ENCODE measurements at regions not wholly inside any gene's neighbourhood (a gene's known extent, or its start where the extent isn't known, plus 50 kb on each side); places are given as distances from the start of the nearest gene placed in this dataset.
"Not testable (repeated sequence)": the region's sequence is repeated elsewhere in the genome, so short reads cannot be mapped to it uniquely, and the experiment has no call there.

DNA sequence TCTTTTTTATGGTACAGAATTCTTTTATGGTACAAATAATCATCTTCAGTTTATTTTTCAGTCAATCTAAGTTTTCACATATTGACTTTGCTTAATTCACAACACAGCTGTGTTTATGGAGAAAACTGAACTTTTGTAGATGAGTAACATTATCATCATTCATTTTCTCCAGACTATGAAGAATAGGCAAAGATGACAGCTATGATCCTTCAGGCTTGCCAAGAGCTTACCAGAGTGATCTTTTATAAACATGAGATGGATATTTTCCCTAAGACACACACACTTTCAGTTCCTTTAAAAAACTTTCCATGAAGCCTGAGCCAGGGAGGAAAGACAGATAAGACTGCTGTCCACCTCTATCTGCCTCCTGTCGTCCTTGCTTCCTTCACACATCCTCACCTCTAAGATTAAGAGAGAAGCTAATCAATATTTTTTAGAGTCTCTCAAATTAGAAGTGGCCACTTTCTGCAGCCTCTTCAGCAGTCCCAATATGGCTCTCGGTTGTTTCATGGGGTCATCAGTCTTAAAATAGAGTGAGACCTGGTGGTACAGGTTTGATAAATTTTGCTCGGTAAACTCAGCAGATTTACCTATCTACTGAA is 108.1 kb upstream of the SLC27A6 start:
- peaks cover 2% of the 10 kb centered on the region for H3K36me3 Mint-ChIP-seq (ENCODE audit: low read depth)

DNA sequence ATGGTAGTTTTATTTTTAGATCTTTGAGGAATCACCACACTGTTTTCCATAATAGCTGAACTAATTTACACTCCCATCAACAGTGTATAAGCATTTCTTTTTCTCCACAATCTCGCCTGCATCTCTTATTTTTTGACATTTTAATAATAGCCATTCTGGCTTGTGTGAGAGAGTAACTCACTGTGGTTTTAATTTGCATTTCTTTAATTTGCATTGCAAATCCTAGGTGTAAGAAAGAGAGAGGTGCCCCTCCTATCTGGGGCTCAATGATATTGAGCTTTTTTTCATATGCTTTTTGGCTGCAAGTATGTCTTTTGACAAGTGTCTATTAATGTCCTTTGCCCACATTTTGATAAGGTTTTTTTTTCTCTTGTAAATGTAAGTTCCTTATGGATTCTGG is 106.3 kb upstream of the SLC27A6 start:
- no peak overlapping the region for H3K4me3 Mint-ChIP-seq
- no peaks in the 10 kb centered on the region for H3K27me3 Mint-ChIP-seq (ENCODE audit: low read depth)
- peaks cover 12% of the 10 kb centered on the region for H3K9me3 Mint-ChIP-seq
- no peak for DNase-seq (ENCODE audit: low read depth, low spot score)
- TF ChIP-seq, protein P1, sequence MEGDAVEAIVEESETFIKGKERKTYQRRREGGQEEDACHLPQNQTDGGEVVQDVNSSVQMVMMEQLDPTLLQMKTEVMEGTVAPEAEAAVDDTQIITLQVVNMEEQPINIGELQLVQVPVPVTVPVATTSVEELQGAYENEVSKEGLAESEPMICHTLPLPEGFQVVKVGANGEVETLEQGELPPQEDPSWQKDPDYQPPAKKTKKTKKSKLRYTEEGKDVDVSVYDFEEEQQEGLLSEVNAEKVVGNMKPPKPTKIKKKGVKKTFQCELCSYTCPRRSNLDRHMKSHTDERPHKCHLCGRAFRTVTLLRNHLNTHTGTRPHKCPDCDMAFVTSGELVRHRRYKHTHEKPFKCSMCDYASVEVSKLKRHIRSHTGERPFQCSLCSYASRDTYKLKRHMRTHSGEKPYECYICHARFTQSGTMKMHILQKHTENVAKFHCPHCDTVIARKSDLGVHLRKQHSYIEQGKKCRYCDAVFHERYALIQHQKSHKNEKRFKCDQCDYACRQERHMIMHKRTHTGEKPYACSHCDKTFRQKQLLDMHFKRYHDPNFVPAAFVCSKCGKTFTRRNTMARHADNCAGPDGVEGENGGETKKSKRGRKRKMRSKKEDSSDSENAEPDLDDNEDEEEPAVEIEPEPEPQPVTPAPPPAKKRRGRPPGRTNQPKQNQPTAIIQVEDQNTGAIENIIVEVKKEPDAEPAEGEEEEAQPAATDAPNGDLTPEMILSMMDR (conservative IDR thresholded peaks at IDR 0.05), result no peak
- H3K36me3 Mint-ChIP-seq (ENCODE audit: low read depth), result no peaks in the 10 kb centered on the region
- H3K27ac Mint-ChIP-seq (ENCODE audit: unreplicated experiment), result no peak overlapping the region
- H3K4me1 Mint-ChIP-seq, result no peaks in the 10 kb centered on the region

More for the DNA sequence above, 108.1 kb upstream of the SLC27A6 start:
- Mint-ChIP-seq H3K4me1 (no peaks in the 10 kb centered on the region), H3K27me3 (ENCODE audit: low read depth) (no peaks in the 10 kb centered on the region), H3K27ac (ENCODE audit: unreplicated experiment) (no peak overlapping the region), H3K9me3 (peaks cover 13% of the 10 kb centered on the region), H3K4me3 (no peak overlapping the region)
- no peak for DNase-seq (ENCODE audit: low read depth, low spot score)
- TF ChIP-seq, protein P1 (conservative IDR thresholded peaks at IDR 0.05), result no peak

DNA sequence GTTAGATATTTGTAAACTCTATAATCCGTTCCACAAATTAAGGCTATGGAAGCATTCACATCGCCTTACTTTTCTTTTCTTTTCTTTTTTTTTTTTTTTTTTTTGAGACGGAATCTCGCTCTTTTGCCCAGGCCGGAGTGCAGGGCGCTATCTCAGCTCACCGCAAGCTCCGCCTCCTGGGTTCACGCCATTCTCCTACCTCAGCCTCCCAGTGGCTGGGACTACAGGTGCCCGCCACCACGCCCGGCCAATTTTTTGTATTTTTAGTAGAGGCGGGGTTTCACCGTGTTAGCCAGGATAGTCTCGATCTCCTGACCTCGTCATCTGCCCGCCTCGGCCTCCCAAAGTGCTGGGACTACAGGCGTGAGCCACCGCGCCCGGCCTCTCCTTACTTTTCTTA is 104.1 kb upstream of the SLC27A6 start:
- H3K4me1 Mint-ChIP-seq; H3K36me3 Mint-ChIP-seq (ENCODE audit: low read depth); H3K4me3 Mint-ChIP-seq; DNase-seq (ENCODE audit: low read depth, low spot score); H3K27me3 Mint-ChIP-seq (ENCODE audit: low read depth); H3K27ac Mint-ChIP-seq (ENCODE audit: unreplicated experiment): not testable (repeated sequence)
- peaks cover 12% of the 10 kb centered on the region for H3K9me3 Mint-ChIP-seq

DNA sequence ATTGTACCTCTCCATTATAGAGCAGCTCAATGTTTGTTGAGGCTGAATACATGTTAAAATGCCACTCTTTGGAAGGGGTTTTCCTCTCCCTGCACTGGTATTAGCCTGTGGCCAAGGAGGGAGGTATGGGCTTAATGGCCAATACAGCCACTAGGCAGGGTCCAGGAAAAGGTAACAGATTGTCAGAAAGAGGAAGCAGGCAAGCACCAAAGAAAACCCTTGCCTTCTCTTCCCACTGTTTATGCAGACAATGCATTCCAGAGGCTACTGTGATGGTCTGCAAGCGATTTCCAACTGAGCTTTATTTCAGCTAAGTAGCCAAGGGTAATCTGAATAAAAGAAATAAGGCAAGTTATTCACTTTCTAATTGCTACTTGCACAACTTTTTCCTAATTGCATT is 95.3 kb upstream of the SLC27A6 start:
- Mint-ChIP-seq H3K27ac (ENCODE audit: unreplicated experiment) (no peak overlapping the region), H3K9me3 (peaks cover 2% of the 10 kb centered on the region), H3K4me3 (no peak overlapping the region), H3K27me3 (ENCODE audit: low read depth) (no peaks in the 10 kb centered on the region), H3K4me1 (no peaks in the 10 kb centered on the region), H3K36me3 (ENCODE audit: low read depth) (no peaks in the 10 kb centered on the region)
- DNase-seq (ENCODE audit: low read depth, low spot score), result no peak
- TF ChIP-seq, protein P1 (conservative IDR thresholded peaks at IDR 0.05), result no peak

DNA sequence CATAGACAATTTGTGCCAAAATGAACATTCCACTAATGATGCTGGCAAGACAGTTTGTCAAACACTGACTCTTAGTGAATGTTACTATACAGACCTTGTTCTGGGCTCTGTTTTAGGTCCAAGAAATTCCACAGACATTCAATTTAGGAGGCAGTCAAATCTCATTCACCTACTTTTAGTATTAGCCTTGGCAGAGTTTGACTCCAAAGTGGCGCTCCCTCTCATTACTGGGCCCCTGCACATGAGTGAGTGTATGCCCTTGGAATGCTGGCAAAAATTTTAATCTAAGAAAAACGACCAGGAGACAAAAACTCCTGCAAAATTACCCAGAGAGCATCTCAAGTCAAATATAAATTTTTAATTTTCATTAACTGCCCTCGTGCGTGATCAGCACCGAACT is 94.9 kb upstream of the SLC27A6 start:
- TF ChIP-seq, protein P1 (conservative IDR thresholded peaks at IDR 0.05), result no peak
- Mint-ChIP-seq H3K27ac (ENCODE audit: unreplicated experiment) (no peak overlapping the region), H3K27me3 (ENCODE audit: low read depth) (no peaks in the 10 kb centered on the region), H3K4me1 (no peaks in the 10 kb centered on the region), H3K36me3 (ENCODE audit: low read depth) (no peaks in the 10 kb centered on the region), H3K9me3 (peaks cover 2% of the 10 kb centered on the region), H3K4me3 (no peak overlapping the region)
- DNase-seq (ENCODE audit: low read depth, low spot score), result no peak

DNA sequence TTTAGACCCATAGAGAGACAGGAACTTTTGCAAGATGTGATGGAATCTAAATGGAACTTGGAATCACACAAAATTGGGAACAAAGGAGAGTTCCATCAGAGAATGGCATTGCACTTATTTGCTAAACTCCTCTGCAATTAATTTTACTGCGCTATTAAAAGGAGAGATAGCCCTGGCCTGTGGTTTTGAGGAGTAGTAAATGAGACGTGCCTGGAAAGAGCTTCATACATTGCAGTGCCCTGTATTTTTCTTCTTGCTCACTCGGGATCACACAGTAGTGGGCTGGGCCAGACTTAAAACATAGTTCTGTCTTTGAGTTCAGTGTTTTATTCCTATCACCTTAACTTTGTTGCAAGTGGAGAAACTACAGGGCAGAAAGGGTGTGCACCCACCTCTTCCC is 94.4 kb upstream of the SLC27A6 start:
- Mint-ChIP-seq H3K36me3 (ENCODE audit: low read depth) (no peaks in the 10 kb centered on the region), H3K9me3 (peaks cover 2% of the 10 kb centered on the region), H3K4me1 (no peaks in the 10 kb centered on the region), H3K27ac (ENCODE audit: unreplicated experiment) (no peak overlapping the region), H3K4me3 (no peak overlapping the region), H3K27me3 (ENCODE audit: low read depth) (no peaks in the 10 kb centered on the region)
- no peak for DNase-seq (ENCODE audit: low read depth, low spot score)
- TF ChIP-seq, protein P1 (conservative IDR thresholded peaks at IDR 0.05), result no peak
